GM10266 (cell line): ENCODE measurements at regions not wholly inside any gene's neighbourhood (a gene's known extent, or its start where the extent isn't known, plus 50 kb on each side); places are given as distances from the start of the nearest gene placed in this dataset.

ENCODE experiments used
- DNase-seq: peaks from one replicate; pipeline ENCODE4 v3.0.0; 2012; ENCODE audit errors: extremely low spot score
- CTCF ChIP-seq: IDR thresholded peaks from 2 replicates; pipeline ENCODE4 v1.5.1; 2012; ENCODE audit warnings: mild to moderate bottlenecking, low read depth; ENCODE audit not compliant: control insufficient read depth, insufficient read depth; ENCODE audit errors: missing control alignments

- no peak for DNase-seq
- no peak for TF ChIP-seq CTCF
Observed at GRCh38 chr2:203800783-203801182, 66.8 kb upstream of the CTLA4 start.

- TF ChIP-seq CTCF, result no peak
Observed at GRCh38 chr2:203802342-203803052, 65.1 kb upstream of the CTLA4 start.

GRCh38 chr2:203803053-203803429 lies 64.5 kb upstream of the CTLA4 start:
- no peak for TF ChIP-seq CTCF
- DNase-seq, result no peak

More at GRCh38 chr2:203802342-203803052, 65.1 kb upstream of the CTLA4 start:
- no peak for DNase-seq

- no peak for TF ChIP-seq CTCF
- no peak for DNase-seq
Observed at GRCh38 chr2:203804070-203804469, 63.5 kb upstream of the CTLA4 start.

GRCh38 chr2:203804764-203805485 lies 62.6 kb upstream of the CTLA4 start:
- TF ChIP-seq CTCF, result no peak
- no peak for DNase-seq

- TF ChIP-seq CTCF, result no peak
- no peak for DNase-seq
Observed at GRCh38 chr2:203805486-203805838, 62.1 kb upstream of the CTLA4 start.

GRCh38 chr2:203806761-203807160 lies 60.8 kb upstream of the CTLA4 start:
- no peak for TF ChIP-seq CTCF
- DNase-seq, result no peak
